H9 (cell line): ENCODE measurements at regions not wholly inside any gene's neighbourhood (a gene's known extent, or its start where the extent isn't known, plus 50 kb on each side); places are given as distances from the start of the nearest gene placed in this dataset.

ENCODE experiments used
- DNase-seq: peaks from one replicate; pipeline ENCODE4 v3.0.0-alpha.2; 2017
- H2AFZ ChIP-seq: one replicate; pipeline ENCODE4 v1.6.1; 2013; ENCODE audit warnings: mild to moderate bottlenecking, low read length, control low read depth, moderate library complexity
- H2AK5ac ChIP-seq: 2 replicates; pipeline ENCODE4 v1.6.1; 2013; ENCODE audit warnings: low read length, control low read depth, mixed read lengths; ENCODE audit not compliant: insufficient read length
- H2BK120ac ChIP-seq: one replicate; pipeline ENCODE4 v1.6.1; 2013; ENCODE audit warnings: low read depth, mild to moderate bottlenecking, low read length, control low read depth, inconsistent platforms; ENCODE audit not compliant: poor library complexity, severe bottlenecking
- H2BK12ac ChIP-seq: 2 replicates; pipeline ENCODE4 v1.6.1; 2013; ENCODE audit warnings: low read length, control low read depth, mixed read lengths, low read depth; ENCODE audit not compliant: insufficient read length
- H2BK15ac ChIP-seq: 2 replicates; pipeline ENCODE4 v1.6.1; 2013; ENCODE audit warnings: low read depth, low read length, control low read depth
- H2BK20ac ChIP-seq: one replicate; pipeline ENCODE4 v1.6.1; 2013; ENCODE audit warnings: low read depth, mild to moderate bottlenecking, low read length, control low read depth, inconsistent platforms; ENCODE audit not compliant: poor library complexity, severe bottlenecking
- H2BK5ac ChIP-seq: 2 replicates; pipeline ENCODE4 v1.6.1; 2013; ENCODE audit warnings: low read length, control low read depth, mixed read lengths; ENCODE audit not compliant: insufficient read length
- H3K14ac ChIP-seq: 2 replicates; pipeline ENCODE4 v1.6.1; 2013; ENCODE audit warnings: low read length, control low read depth; ENCODE audit not compliant: insufficient read depth
- H3K18ac ChIP-seq: 2 replicates; pipeline ENCODE4 v1.6.1; 2013; ENCODE audit warnings: low read depth, mild to moderate bottlenecking, mixed read lengths, low read length, control low read depth; ENCODE audit not compliant: insufficient read length
- H3K23ac ChIP-seq: 2 replicates; pipeline ENCODE4 v1.6.1; 2013; ENCODE audit warnings: low read length, control low read depth, mixed read lengths, low read depth; ENCODE audit not compliant: insufficient read length
- H3K23me2 ChIP-seq: 2 replicates; pipeline ENCODE4 v1.6.1; 2013; ENCODE audit warnings: low read depth, mild to moderate bottlenecking, mixed read lengths, low read length, control low read depth; ENCODE audit not compliant: insufficient read length, poor library complexity, severe bottlenecking
- H3K27ac ChIP-seq: 2 replicates; pipeline ENCODE4 v1.5.1; 2013; ENCODE audit warnings: low read length, control low read depth, mixed read lengths, low read depth; ENCODE audit not compliant: insufficient read length
- H3K27me3 ChIP-seq: 2 replicates; pipeline ENCODE4 v1.6.1; 2013; ENCODE audit warnings: low read length, control low read depth, inconsistent platforms; ENCODE audit not compliant: insufficient read depth
- H3K4ac ChIP-seq: 2 replicates; pipeline ENCODE4 v1.6.1; 2013; ENCODE audit warnings: low read depth, mild to moderate bottlenecking, control low read depth, inconsistent platforms, low read length, moderate library complexity
- H3K4me1 ChIP-seq: 2 replicates; pipeline ENCODE4 v1.6.1; 2013; ENCODE audit warnings: low read length, control low read depth, inconsistent platforms; ENCODE audit not compliant: insufficient read depth
- H3K4me2 ChIP-seq: 2 replicates; pipeline ENCODE4 v1.6.1; 2013; ENCODE audit warnings: low read length, control low read depth, mixed read lengths; ENCODE audit not compliant: insufficient read length, insufficient read depth
- H3K56ac ChIP-seq: 2 replicates; pipeline ENCODE4 v1.6.1; 2013; ENCODE audit warnings: low read depth, mild to moderate bottlenecking, mixed read lengths, low read length, control low read depth; ENCODE audit not compliant: insufficient read length
- H3K79me1 ChIP-seq: 2 replicates; pipeline ENCODE4 v1.6.1; 2013; ENCODE audit warnings: low read depth, mild to moderate bottlenecking, moderate library complexity, low read length, control low read depth, inconsistent platforms; ENCODE audit not compliant: insufficient read depth, poor library complexity, severe bottlenecking
- H3K79me2 ChIP-seq: 2 replicates; pipeline ENCODE4 v1.6.1; 2013; ENCODE audit warnings: low read length, control low read depth, inconsistent platforms; ENCODE audit not compliant: insufficient read depth
- H3K9ac ChIP-seq: 2 replicates; pipeline ENCODE4 v1.6.1; 2013; ENCODE audit warnings: low read length, control low read depth, mixed read lengths; ENCODE audit not compliant: insufficient read length; ENCODE audit errors: extremely low read depth
- H3K9me3 ChIP-seq: one replicate; pipeline ENCODE4 v1.6.1; 2013; ENCODE audit warnings: low read depth, low read length, inconsistent platforms; ENCODE audit not compliant: control insufficient read depth
- H3T11ph ChIP-seq: one replicate; pipeline ENCODE4 v1.6.1; 2013; ENCODE audit warnings: mild to moderate bottlenecking, low read length, control low read depth, inconsistent platforms
- H4K20me1 ChIP-seq: one replicate; pipeline ENCODE4 v1.6.1; 2013; ENCODE audit not compliant: control insufficient read depth, insufficient read length, insufficient read depth
- H4K5ac ChIP-seq: 2 replicates; pipeline ENCODE4 v1.6.1; 2013; ENCODE audit warnings: low read depth, mild to moderate bottlenecking, mixed read lengths, low read length, control low read depth; ENCODE audit not compliant: insufficient read length
- H4K8ac ChIP-seq: replicated peaks from 2 replicates; pipeline ENCODE4 v1.6.1; 2013; ENCODE audit warnings: low read length, control low read depth, mixed read lengths, low read depth; ENCODE audit not compliant: insufficient read length
- H4K91ac ChIP-seq: 2 replicates; pipeline ENCODE4 v1.6.1; 2013; ENCODE audit warnings: low read depth, mild to moderate bottlenecking, moderate library complexity, mixed read lengths, low read length, control low read depth; ENCODE audit not compliant: insufficient read length
- H3K27ac Mint-ChIP-seq, 3 experiments: 2 replicates in 2 of 3; 3 replicates in 1 of 3; pipeline ENCODE4 v1.8.0; 2020 to 2021; ENCODE audit warnings: mixed read lengths in 3 of 3, mild to moderate bottlenecking in 1 of 3, moderate library complexity in 1 of 3
- H3K27me3 Mint-ChIP-seq: 2 replicates; pipeline ENCODE4 v1.8.0; 2021; ENCODE audit warnings: low read depth, mild to moderate bottlenecking, moderate library complexity, mixed read lengths
- H3K36me3 Mint-ChIP-seq, 3 experiments: 2 replicates in 2 of 3; 3 replicates in 1 of 3; pipeline ENCODE4 v1.8.0; 2020 to 2021; ENCODE audit warnings: low read depth in 3 of 3, mixed read lengths in 3 of 3; ENCODE audit not compliant: insufficient read depth in 1 of 3
- H3K4me1 Mint-ChIP-seq, 2 experiments: 2 replicates each; pipeline ENCODE4 v1.8.0; 2020; ENCODE audit warnings: mixed read lengths in 2 of 2
- H3K4me3 Mint-ChIP-seq, 2 experiments: 2 replicates in 1 of 2; 3 replicates in 1 of 2; pipeline ENCODE4 v1.8.0; 2020 to 2021; ENCODE audit warnings: mild to moderate bottlenecking in 2 of 2, mixed read lengths in 2 of 2, moderate library complexity in 1 of 2
- H3K9me3 Mint-ChIP-seq, 2 experiments: 2 replicates in 1 of 2; 3 replicates in 1 of 2; pipeline ENCODE4 v1.8.0; 2020; ENCODE audit warnings: mild to moderate bottlenecking in 2 of 2, mixed read lengths in 2 of 2, moderate library complexity in 1 of 2
- WGBS: extraction: QIAGEN DNeasy Blood & Tissue Kit; methylation state at CpG from one replicate; pipeline ENCODE4 v1.1.7; 2013; ENCODE audit warnings: missing lambda C conversion rate, low lambda C conversion rate, mixed read lengths; ENCODE audit not compliant: insufficient read length; ENCODE audit errors: extremely low coverage; 5-methylcytosine and 5-hydroxymethylcytosine counted together
- TF ChIP-seq, protein P1 (sequence below): fragments of 200-600 bp; sonication (generic); conservative IDR thresholded peaks from 3 replicates; pipeline ENCODE4 v1.8.0; 2021; ENCODE audit warnings: antibody characterized with exemption, mild to moderate bottlenecking

GRCh38 chr10:56508562-56508961, 147.5 kb upstream of the ZWINT start:
- Histone ChIP-seq H4K8ac (no peak overlapping the region), H2BK120ac (no peak overlapping the region), H3K27me3 (no peaks in the 10 kb centered on the region), H2BK20ac (no peak overlapping the region), H3K23me2 (no peaks in the 10 kb centered on the region), H3K23ac (no peak overlapping the region), H2AK5ac (no peak overlapping the region), H3T11ph (no peak overlapping the region), H4K91ac (no peak overlapping the region), H3K4me2 (no peak overlapping the region), H3K4me1 (no peaks in the 10 kb centered on the region), H3K14ac (no peak overlapping the region), H2AFZ (no peak overlapping the region), H4K5ac (no peak overlapping the region), H3K56ac (no peak overlapping the region), H2BK15ac (no peak overlapping the region), H3K27ac (no peak overlapping the region), H3K79me2 (no peaks in the 10 kb centered on the region), H2BK12ac (no peak overlapping the region), H3K79me1 (no peaks in the 10 kb centered on the region), H3K9me3 (no peaks in the 10 kb centered on the region), H3K18ac (no peak overlapping the region), H2BK5ac (no peak overlapping the region), H4K20me1 (no peaks in the 10 kb centered on the region), H3K9ac (no peak overlapping the region), H3K4ac (no peak overlapping the region)
- Mint-ChIP-seq H3K9me3 (no peaks in the 10 kb centered on the region; a peak in 1 of 5 replicates), H3K27me3 (no peaks in the 10 kb centered on the region; the same call in 1 of the 2 replicates), H3K4me1 (no peaks in the 10 kb centered on the region), H3K36me3 (peaks cover 0 to 6% (median 0%) of the 10 kb centered on the region in 3 experiments; a peak in 1 of 7 replicates), H3K27ac (no peak overlapping the region), H3K4me3 (no peak overlapping the region)
- no CpG with 5 or more reads among the region's 3 CpGs for WGBS
- DNase-seq, result no peak
- TF ChIP-seq, protein P1, sequence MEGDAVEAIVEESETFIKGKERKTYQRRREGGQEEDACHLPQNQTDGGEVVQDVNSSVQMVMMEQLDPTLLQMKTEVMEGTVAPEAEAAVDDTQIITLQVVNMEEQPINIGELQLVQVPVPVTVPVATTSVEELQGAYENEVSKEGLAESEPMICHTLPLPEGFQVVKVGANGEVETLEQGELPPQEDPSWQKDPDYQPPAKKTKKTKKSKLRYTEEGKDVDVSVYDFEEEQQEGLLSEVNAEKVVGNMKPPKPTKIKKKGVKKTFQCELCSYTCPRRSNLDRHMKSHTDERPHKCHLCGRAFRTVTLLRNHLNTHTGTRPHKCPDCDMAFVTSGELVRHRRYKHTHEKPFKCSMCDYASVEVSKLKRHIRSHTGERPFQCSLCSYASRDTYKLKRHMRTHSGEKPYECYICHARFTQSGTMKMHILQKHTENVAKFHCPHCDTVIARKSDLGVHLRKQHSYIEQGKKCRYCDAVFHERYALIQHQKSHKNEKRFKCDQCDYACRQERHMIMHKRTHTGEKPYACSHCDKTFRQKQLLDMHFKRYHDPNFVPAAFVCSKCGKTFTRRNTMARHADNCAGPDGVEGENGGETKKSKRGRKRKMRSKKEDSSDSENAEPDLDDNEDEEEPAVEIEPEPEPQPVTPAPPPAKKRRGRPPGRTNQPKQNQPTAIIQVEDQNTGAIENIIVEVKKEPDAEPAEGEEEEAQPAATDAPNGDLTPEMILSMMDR, result no peak
